Lower leg skin (tissue), 3 donors: ENCODE measurements at regions not wholly inside any gene's neighbourhood (a gene's known extent, or its start where the extent isn't known, plus 50 kb on each side); places are given as distances from the start of the nearest gene placed in this dataset.

Experiments
- POLR2A ChIP-seq, 2 donors: fragments of 450-650 bp; IDR thresholded peaks; one replicate each; pipeline ENCODE4 v1.6.1; 2016 to 2017; ENCODE audit warnings: antibody characterized with exemption in 2 of 2, mild to moderate bottlenecking in 1 of 2, moderate library complexity in 1 of 2
- TF ChIP-seq, protein P1 (sequence below), 3 donors: fragments of 450-650 bp; IDR thresholded peaks; one replicate each; pipeline ENCODE4 v1.5.1; 2016; ENCODE audit warnings: antibody characterized with exemption in 3 of 3, mild to moderate bottlenecking in 3 of 3, moderate library complexity in 2 of 3

DNA sequence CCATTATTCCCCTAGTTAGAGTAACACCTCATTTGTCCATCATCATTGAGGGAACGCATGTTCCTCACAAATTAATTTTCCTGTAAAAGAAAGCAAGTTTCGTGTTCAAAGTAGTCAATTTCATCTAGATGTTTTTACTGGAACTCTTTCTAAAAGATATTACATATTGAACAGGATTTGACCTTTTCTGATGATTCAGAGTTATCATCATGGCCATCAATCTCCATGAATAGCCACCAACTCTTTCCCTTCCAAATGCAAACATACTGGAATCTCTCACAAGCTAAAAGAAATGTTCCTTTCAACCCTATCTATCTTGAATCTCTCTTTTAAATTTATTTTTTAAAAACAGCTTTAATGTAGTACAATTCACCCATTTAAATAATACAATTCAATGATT is 263.1 kb upstream of the FAR2 start:
- TF ChIP-seq, protein P1, sequence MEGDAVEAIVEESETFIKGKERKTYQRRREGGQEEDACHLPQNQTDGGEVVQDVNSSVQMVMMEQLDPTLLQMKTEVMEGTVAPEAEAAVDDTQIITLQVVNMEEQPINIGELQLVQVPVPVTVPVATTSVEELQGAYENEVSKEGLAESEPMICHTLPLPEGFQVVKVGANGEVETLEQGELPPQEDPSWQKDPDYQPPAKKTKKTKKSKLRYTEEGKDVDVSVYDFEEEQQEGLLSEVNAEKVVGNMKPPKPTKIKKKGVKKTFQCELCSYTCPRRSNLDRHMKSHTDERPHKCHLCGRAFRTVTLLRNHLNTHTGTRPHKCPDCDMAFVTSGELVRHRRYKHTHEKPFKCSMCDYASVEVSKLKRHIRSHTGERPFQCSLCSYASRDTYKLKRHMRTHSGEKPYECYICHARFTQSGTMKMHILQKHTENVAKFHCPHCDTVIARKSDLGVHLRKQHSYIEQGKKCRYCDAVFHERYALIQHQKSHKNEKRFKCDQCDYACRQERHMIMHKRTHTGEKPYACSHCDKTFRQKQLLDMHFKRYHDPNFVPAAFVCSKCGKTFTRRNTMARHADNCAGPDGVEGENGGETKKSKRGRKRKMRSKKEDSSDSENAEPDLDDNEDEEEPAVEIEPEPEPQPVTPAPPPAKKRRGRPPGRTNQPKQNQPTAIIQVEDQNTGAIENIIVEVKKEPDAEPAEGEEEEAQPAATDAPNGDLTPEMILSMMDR (IDR thresholded peaks at IDR 0.05), result no peak
- no peak for TF ChIP-seq POLR2A (IDR thresholded peaks at IDR 0.05)
